Esophagus (tissue), 2 donors: ENCODE measurements at regions not wholly inside any gene's neighbourhood (a gene's known extent, or its start where the extent isn't known, plus 50 kb on each side); places are given as distances from the start of the nearest gene placed in this dataset.

ENCODE experiments used
- H3K27ac ChIP-seq, 2 donors: one replicate each; pipeline ENCODE4 v1.5.1; 2013; ENCODE audit warnings: low read depth in 2 of 2, mild to moderate bottlenecking in 2 of 2, inconsistent platforms in 1 of 2, low read length in 1 of 2, moderate library complexity in 1 of 2
- H3K27me3 ChIP-seq, 2 donors: one replicate each; pipeline ENCODE4 v1.6.1; 2013; ENCODE audit warnings: low read length in 2 of 2, control low read depth in 1 of 2, mild to moderate bottlenecking in 1 of 2; ENCODE audit not compliant: insufficient read depth in 2 of 2, control insufficient read depth in 1 of 2
- H3K36me3 ChIP-seq, 2 donors: one replicate each; pipeline ENCODE4 v1.6.1; 2013; ENCODE audit warnings: low read length in 1 of 2; ENCODE audit not compliant: control insufficient read depth in 2 of 2, insufficient read depth in 2 of 2
- H3K4me1 ChIP-seq, 2 donors: one replicate each; pipeline ENCODE4 v1.6.1; 2013; ENCODE audit warnings: low read length in 1 of 2; ENCODE audit not compliant: control insufficient read depth in 2 of 2, insufficient read depth in 2 of 2
- H3K4me3 ChIP-seq, 2 donors: one replicate each; pipeline ENCODE4 v1.5.1; 2013; ENCODE audit warnings: low read length in 2 of 2, mild to moderate bottlenecking in 2 of 2, low read depth in 1 of 2, moderate library complexity in 1 of 2
- H3K9me3 ChIP-seq, 2 donors: one replicate each; pipeline ENCODE4 v1.6.1; 2013; ENCODE audit warnings: mild to moderate bottlenecking in 2 of 2, low read depth in 1 of 2, low read length in 1 of 2, moderate library complexity in 1 of 2; ENCODE audit not compliant: control insufficient read depth in 2 of 2, insufficient read depth in 1 of 2
- WGBS, 2 donors: extraction: QIAGEN DNeasy Blood & Tissue Kit; methylation state at CpG; one replicate each; pipeline ENCODE4 v1.1.7; 2013; 5-methylcytosine and 5-hydroxymethylcytosine counted together
- donor health status: healthy with polysubstance abuse.
- donor health status: Bipolar disorder and iron deficiency.

DNA sequence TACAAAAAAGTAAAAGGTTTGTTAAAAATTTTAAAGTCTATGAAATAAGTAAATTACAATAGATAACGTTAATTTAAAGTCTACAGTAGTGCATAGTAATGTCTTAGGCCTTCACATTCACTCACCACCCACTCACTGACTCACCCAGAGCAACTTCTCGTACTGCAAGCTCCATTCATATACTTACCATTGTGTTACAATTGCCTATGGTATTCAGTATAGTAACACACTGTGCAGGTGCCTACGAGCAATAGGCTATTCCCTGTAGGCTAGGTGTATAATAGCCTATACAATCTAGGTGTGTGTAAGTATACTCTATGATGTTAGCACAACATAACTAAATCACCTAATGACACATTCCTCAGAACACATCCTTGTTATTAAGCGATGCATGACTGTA, 435.3 kb upstream of the TMTC1 start:
- H3K9me3 ChIP-seq = no peaks in the 10 kb centered on the region
- no peaks in the 10 kb centered on the region for H3K4me1 ChIP-seq
- no peak overlapping the region for H3K27ac ChIP-seq
- no peaks in the 10 kb centered on the region for H3K27me3 ChIP-seq
- H3K36me3 ChIP-seq = no peaks in the 10 kb centered on the region
- no peak overlapping the region for H3K4me3 ChIP-seq
- 62 to 63% methylated on average over 4 of the region's 4 CpGs for WGBS, 2 donors

DNA sequence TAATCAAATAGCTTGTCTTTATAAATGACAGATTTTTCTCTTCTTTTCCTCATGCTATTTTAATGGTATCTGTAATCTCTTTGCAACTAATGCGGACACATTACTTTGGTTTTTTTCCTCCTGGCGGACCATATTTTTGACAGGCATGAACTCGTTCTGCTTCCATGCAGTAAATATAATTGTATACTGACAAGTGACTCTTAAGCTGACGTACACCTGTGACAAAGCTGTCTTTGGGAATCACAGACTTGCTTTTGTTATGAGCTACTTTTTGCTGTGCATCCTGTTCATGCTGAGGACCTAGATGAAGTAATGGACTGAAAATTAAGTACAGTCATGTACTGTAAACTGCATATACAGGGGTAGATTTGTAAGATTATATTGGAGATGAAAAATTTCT, 434.3 kb upstream of the TMTC1 start:
- H3K4me1 ChIP-seq = no peaks in the 10 kb centered on the region
- no peaks in the 10 kb centered on the region for H3K9me3 ChIP-seq
- H3K27ac ChIP-seq = no peak overlapping the region
- H3K4me3 ChIP-seq = no peak overlapping the region
- H3K36me3 ChIP-seq = no peaks in the 10 kb centered on the region
- WGBS, 2 donors = 80 to 85% methylated on average over 4 of the region's 4 CpGs
- H3K27me3 ChIP-seq = no peaks in the 10 kb centered on the region

GRCh38 chr12:30213166-30213565, 429.4 kb upstream of the TMTC1 start:
- WGBS, 2 donors = 44 to 53% methylated on average over 1 of the region's 1 CpG
- no peaks in the 10 kb centered on the region for H3K36me3 ChIP-seq
- H3K4me1 ChIP-seq = no peaks in the 10 kb centered on the region
- no peak overlapping the region for H3K4me3 ChIP-seq
- H3K27me3 ChIP-seq = no peaks in the 10 kb centered on the region
- no peak overlapping the region for H3K27ac ChIP-seq
- H3K9me3 ChIP-seq = no peaks in the 10 kb centered on the region

DNA sequence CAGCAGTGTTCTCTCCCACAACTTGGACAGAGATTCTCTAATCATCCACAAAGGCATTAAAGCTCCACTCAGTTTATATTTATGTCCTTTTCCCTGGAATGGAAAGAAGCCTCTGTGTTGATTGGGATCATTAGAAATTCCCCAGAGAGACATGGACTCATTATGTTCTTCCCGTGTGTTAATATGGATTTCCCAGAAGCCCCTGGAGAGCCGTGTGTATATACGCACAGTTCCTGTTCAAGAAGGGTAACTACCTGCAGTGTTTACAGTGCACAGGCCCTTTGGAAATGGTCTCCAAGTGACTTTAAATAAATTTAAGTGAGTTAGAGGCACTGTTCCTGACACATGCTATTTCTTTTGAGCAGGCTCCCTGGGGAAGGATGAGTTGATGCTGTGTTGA, 428.0 kb upstream of the TMTC1 start:
- Histone ChIP-seq H3K27ac (no peak overlapping the region), H3K4me1 (no peaks in the 10 kb centered on the region), H3K9me3 (no peaks in the 10 kb centered on the region), H3K36me3 (no peaks in the 10 kb centered on the region), H3K27me3 (no peaks in the 10 kb centered on the region), H3K4me3 (no peak overlapping the region)
- WGBS, 2 donors = 79% methylated on average over 3 of the region's 3 CpGs

DNA sequence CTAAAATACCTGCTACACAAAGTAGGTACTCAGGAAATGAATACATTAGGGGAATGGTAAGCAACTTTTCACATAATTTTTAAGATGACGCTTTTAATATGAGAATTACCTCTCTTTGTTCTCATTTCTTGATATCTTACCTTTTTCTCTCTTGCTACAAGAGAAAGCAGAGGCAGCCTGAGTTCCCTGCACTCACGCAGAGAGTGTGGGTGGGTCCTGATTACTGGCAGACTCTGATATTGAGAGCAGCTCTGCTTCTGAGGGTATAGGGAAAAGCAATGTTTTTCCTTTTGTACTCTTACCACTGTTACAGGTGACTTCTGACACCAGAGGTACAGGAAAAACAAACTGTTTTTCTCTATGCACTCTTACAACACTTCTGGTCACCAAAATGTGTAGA, 420.2 kb upstream of the TMTC1 start:
- no peaks in the 10 kb centered on the region for H3K9me3 ChIP-seq
- peaks cover 6% of the 10 kb centered on the region in 2 donors for H3K4me1 ChIP-seq
- H3K27ac ChIP-seq = no peak overlapping the region
- H3K27me3 ChIP-seq = peaks cover 3 to 6% of the 10 kb centered on the region in 2 donors
- 81 to 93% methylated on average over 2 of the region's 2 CpGs for WGBS, 2 donors
- H3K36me3 ChIP-seq = no peaks in the 10 kb centered on the region
- H3K4me3 ChIP-seq = no peak overlapping the region

- Histone ChIP-seq H3K27ac (no peak overlapping the region), H3K9me3 (no peaks in the 10 kb centered on the region), H3K36me3 (no peaks in the 10 kb centered on the region), H3K27me3 (peaks cover 3 to 6% of the 10 kb centered on the region in 2 donors), H3K4me1 (peaks cover 6% of the 10 kb centered on the region in 2 donors), H3K4me3 (no peak overlapping the region)
- 63 to 85% methylated on average over 6 of the region's 6 CpGs for WGBS, 2 donors
Observed at GRCh38 chr12:30202521-30203254, 418.9 kb upstream of the TMTC1 start.

GRCh38 chr12:30201301-30202160, 417.8 kb upstream of the TMTC1 start:
- H3K36me3 ChIP-seq = no peaks in the 10 kb centered on the region
- H3K27me3 ChIP-seq = peaks cover 3 to 6% of the 10 kb centered on the region in 2 donors
- peak overlapping the region in 1 of 2 donors; percentile 41 for H3K4me3 ChIP-seq
- H3K9me3 ChIP-seq = no peaks in the 10 kb centered on the region
- 31 to 34% methylated on average over 39 to 51 of the region's 55 CpGs for WGBS, 2 donors
- H3K4me1 ChIP-seq = peaks cover 6% of the 10 kb centered on the region in 2 donors
- no peak overlapping the region for H3K27ac ChIP-seq

GRCh38 chr12:30200864-30201263, 417.1 kb upstream of the TMTC1 start:
- peak overlapping the region in 1 of 2 donors; percentile 41 for H3K4me3 ChIP-seq
- H3K36me3 ChIP-seq = no peaks in the 10 kb centered on the region
- WGBS, 2 donors = 5 to 11% methylated on average over 18 to 23 of the region's 24 CpGs
- peaks cover 6% of the 10 kb centered on the region in 2 donors for H3K4me1 ChIP-seq
- H3K27me3 ChIP-seq = peaks cover 3 to 6% of the 10 kb centered on the region in 2 donors
- H3K9me3 ChIP-seq = no peaks in the 10 kb centered on the region
- no peak overlapping the region for H3K27ac ChIP-seq

DNA sequence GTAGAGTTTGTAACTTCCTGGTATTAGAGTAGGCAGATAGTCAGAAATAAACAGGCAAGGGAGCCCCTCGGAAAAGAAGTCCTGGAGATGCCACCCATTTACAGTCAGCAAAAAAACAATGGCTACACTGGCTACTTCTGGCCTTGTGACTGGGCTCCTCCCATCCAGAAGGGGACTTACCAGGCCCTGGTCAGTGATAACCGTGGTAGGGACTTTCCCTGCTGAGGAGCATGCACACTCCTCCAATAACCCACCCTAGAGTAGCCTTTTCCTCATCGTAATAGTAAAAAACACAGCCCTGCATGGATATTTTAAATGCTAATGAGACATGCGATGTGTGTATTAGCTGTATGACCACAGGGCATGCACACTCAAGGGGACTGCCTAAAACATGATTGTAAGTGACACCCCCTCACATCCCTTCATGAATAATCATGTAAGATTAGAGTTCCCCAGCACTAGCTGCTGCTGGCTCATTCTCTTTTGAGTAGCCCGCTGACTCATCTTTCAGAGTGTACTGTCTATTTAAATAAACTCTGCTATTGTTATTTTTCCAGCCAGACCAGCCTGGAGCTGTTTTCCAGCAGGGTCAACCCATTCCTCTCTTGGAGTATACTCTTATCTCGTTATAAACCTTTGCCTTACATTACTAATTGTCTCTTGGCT, 413.8 kb upstream of the TMTC1 start:
- Histone ChIP-seq H3K4me1 (peaks cover 6% of the 10 kb centered on the region in 2 donors), H3K9me3 (no peaks in the 10 kb centered on the region), H3K4me3 (no peak overlapping the region), H3K27ac (no peak overlapping the region), H3K36me3 (no peaks in the 10 kb centered on the region), H3K27me3 (peaks cover 2 to 6% of the 10 kb centered on the region in 2 donors)
- WGBS, 2 donors = 58 to 61% methylated on average over 6 of the region's 6 CpGs
